Uterus (tissue), 2 donors: ENCODE measurements at regions not wholly inside any gene's neighbourhood (a gene's known extent, or its start where the extent isn't known, plus 50 kb on each side); places are given as distances from the start of the nearest gene placed in this dataset.

ENCODE experiments used
- CTCF ChIP-seq, 4 experiments: fragments of 200-600 bp in 2 of 4; fragments of 450-650 bp in 2 of 4; sonication (generic) in 2 of 4; IDR thresholded peaks; one replicate each; pipeline ENCODE4 v1.5.1; 2016 to 2019; ENCODE audit warnings: antibody characterized with exemption in 4 of 4, mild to moderate bottlenecking in 2 of 4, moderate library complexity in 1 of 4
- POLR2A ChIP-seq, 2 donors: fragments of 450-650 bp; IDR thresholded peaks; one replicate each; pipeline ENCODE4 v1.6.1; 2016; ENCODE audit warnings: antibody characterized with exemption in 2 of 2, mild to moderate bottlenecking in 1 of 2, moderate library complexity in 1 of 2

- TF ChIP-seq CTCF (IDR thresholded peaks at IDR 0.05) (no peak), POLR2A (IDR thresholded peaks at IDR 0.05) (no peak)
These were observed 602.6 kb upstream of the HS3ST5 start for GRCh38 chr6:114945392-114945791.
